GM19240 (cell line): ENCODE measurements at regions not wholly inside any gene's neighbourhood (a gene's known extent, or its start where the extent isn't known, plus 50 kb on each side); places are given as distances from the start of the nearest gene placed in this dataset.
"Not testable (repeated sequence)": the region's sequence is repeated elsewhere in the genome, so short reads cannot be mapped to it uniquely, and the experiment has no call there.

Source experiments
- DNase-seq: peaks from one replicate; pipeline ENCODE4 v3.0.0; 2011; ENCODE audit warnings: low spot score; ENCODE audit not compliant: insufficient read length

- no peak for DNase-seq
These were observed 112.1 kb upstream of the SERPINE2 start for GRCh38 chr2:224151161-224151560.

- DNase-seq = not testable (repeated sequence)
These were observed 109.0 kb upstream of the SERPINE2 start for GRCh38 chr2:224148058-224148457.

GRCh38 chr2:224147174-224147573, 108.1 kb upstream of the SERPINE2 start:
- no peak for DNase-seq

GRCh38 chr2:224146356-224147160, 107.5 kb upstream of the SERPINE2 start:
- DNase-seq = no peak

GRCh38 chr2:224145751-224146355, 106.8 kb upstream of the SERPINE2 start:
- no peak for DNase-seq

GRCh38 chr2:224143526-224143925, 104.4 kb upstream of the SERPINE2 start:
- no peak for DNase-seq

GRCh38 chr2:224142397-224143312, 103.6 kb upstream of the SERPINE2 start:
- no peak for DNase-seq

- DNase-seq = no peak
These were observed 102.2 kb upstream of the SERPINE2 start for GRCh38 chr2:224141304-224141703.

- no peak for DNase-seq
These were observed 98.1 kb upstream of the SERPINE2 start for GRCh38 chr2:224137208-224137607.

- DNase-seq = no peak
These were observed 97.3 kb upstream of the SERPINE2 start for GRCh38 chr2:224136396-224136795.

- DNase-seq = no peak
These were observed 96.8 kb upstream of the SERPINE2 start for GRCh38 chr2:224135881-224136280.

GRCh38 chr2:224134003-224134734, 95.1 kb upstream of the SERPINE2 start:
- DNase-seq = no peak

- no peak for DNase-seq
These were observed 94.3 kb upstream of the SERPINE2 start for GRCh38 chr2:224133387-224133786.

- DNase-seq = no peak
These were observed 88.9 kb upstream of the SERPINE2 start for GRCh38 chr2:224127871-224128501.

GRCh38 chr2:224126440-224126839, 87.4 kb upstream of the SERPINE2 start:
- DNase-seq = no peak

- DNase-seq = no peak
These were observed 86.9 kb upstream of the SERPINE2 start for GRCh38 chr2:224126003-224126402.

- DNase-seq = no peak
These were observed 83.5 kb upstream of the SERPINE2 start for GRCh38 chr2:224122542-224122941.

GRCh38 chr2:224121406-224122067, 82.5 kb upstream of the SERPINE2 start:
- no peak for DNase-seq

- DNase-seq = no peak
These were observed 81.9 kb upstream of the SERPINE2 start for GRCh38 chr2:224120986-224121385.

GRCh38 chr2:224119846-224120245, 80.8 kb upstream of the SERPINE2 start:
- not testable (repeated sequence) for DNase-seq
